GM12878 (cell line): ENCODE measurements at regions not wholly inside any gene's neighbourhood (a gene's known extent, or its start where the extent isn't known, plus 50 kb on each side); places are given as distances from the start of the nearest gene placed in this dataset.

ENCODE experiments used
- BCL3 ChIP-seq: IDR thresholded peaks from 2 replicates; pipeline ENCODE4 v1.6.1; 2011; ENCODE audit warnings: borderline replicate concordance, low read depth, mild to moderate bottlenecking, moderate library complexity, low read length; ENCODE audit not compliant: insufficient read depth, poor library complexity, severe bottlenecking
- BCLAF1 ChIP-seq: fragments of 450-650 bp; IDR thresholded peaks from 2 replicates; pipeline ENCODE4 v1.6.1; 2017; ENCODE audit warnings: antibody characterized with exemption, mild to moderate bottlenecking, moderate library complexity
- BMI1 ChIP-seq: fragments of 450-650 bp; IDR thresholded peaks from 2 replicates; pipeline ENCODE4 v1.6.1; 2016; ENCODE audit warnings: mild to moderate bottlenecking, moderate library complexity, borderline replicate concordance
- BRCA1 ChIP-seq: IDR thresholded peaks from 2 replicates; pipeline ENCODE4 v1.6.1; 2011; ENCODE audit warnings: low read depth, low read length, improper control_type of control experiment
- CBFB ChIP-seq: IDR thresholded peaks from 2 replicates; pipeline ENCODE4 v1.6.1; 2016; ENCODE audit warnings: antibody characterized with exemption, low read depth
- CREM ChIP-seq: IDR thresholded peaks from 2 replicates; pipeline ENCODE4 v1.6.1; 2014; ENCODE audit warnings: antibody characterized with exemption, low read depth
- EP300 ChIP-seq, 2 experiments: fragments of 150-350 bp in 1 of 2; IDR thresholded peaks; 2 replicates each; pipeline ENCODE4 v1.6.1; 2011 to 2012; ENCODE audit warnings: low read depth in 2 of 2, low read length in 2 of 2, borderline replicate concordance in 1 of 2, improper control_type of control experiment in 1 of 2, inconsistent platforms in 1 of 2; ENCODE audit not compliant: control insufficient read depth in 1 of 2
- EZH2 ChIP-seq: IDR thresholded peaks from 2 replicates; pipeline ENCODE4 v1.6.1; 2012; ENCODE audit warnings: low read depth, mild to moderate bottlenecking, control low read depth, inconsistent platforms, low read length, borderline replicate concordance; ENCODE audit not compliant: control insufficient read depth
- GATAD2B ChIP-seq: fragments of 450-650 bp; conservative IDR thresholded peaks from 2 replicates; pipeline ENCODE4 v1.6.1; 2017; ENCODE audit warnings: low read depth, mild to moderate bottlenecking, moderate library complexity
- KAT2A ChIP-seq: conservative IDR thresholded peaks from 2 replicates; pipeline ENCODE4 v1.6.1; 2011; ENCODE audit warnings: low read depth, low read length; ENCODE audit not compliant: control insufficient read depth
- MYC ChIP-seq: IDR thresholded peaks from 2 replicates; pipeline ENCODE4 v1.6.1; 2011; ENCODE audit warnings: mild to moderate bottlenecking, low read length, moderate library complexity, inconsistent platforms; ENCODE audit not compliant: insufficient read depth, insufficient replicate concordance, insufficient read length, severe bottlenecking
- NR2C2 ChIP-seq: IDR thresholded peaks from 2 replicates; pipeline ENCODE4 v1.6.1; 2011; ENCODE audit warnings: borderline replicate concordance, low read depth; ENCODE audit not compliant: control insufficient read depth, insufficient read length
- RCOR1 ChIP-seq: conservative IDR thresholded peaks from 2 replicates; pipeline ENCODE4 v1.6.1; 2012; ENCODE audit warnings: low read depth, low read length, improper control_type of control experiment
- REST ChIP-seq: IDR thresholded peaks from 2 replicates; pipeline ENCODE4 v1.6.1; 2012; ENCODE audit warnings: mild to moderate bottlenecking, low read depth, low read length
- SIN3A ChIP-seq: IDR thresholded peaks from 2 replicates; pipeline ENCODE4 v1.6.1; 2012; ENCODE audit warnings: low read depth, low read length, improper control_type of control experiment
- TCF3 ChIP-seq: IDR thresholded peaks from 2 replicates; pipeline ENCODE4 v1.6.1; 2012; ENCODE audit warnings: low read depth, mild to moderate bottlenecking, low read length, borderline replicate concordance; ENCODE audit not compliant: insufficient read depth
- YY1 ChIP-seq: IDR thresholded peaks from 2 replicates; pipeline ENCODE4 v1.6.1; 2011; ENCODE audit warnings: low read depth, mild to moderate bottlenecking, low read length

- TF ChIP-seq BCL3: no peak
- no peak for TF ChIP-seq BCLAF1
- no peak for TF ChIP-seq RCOR1
- TF ChIP-seq MYC: no peak
- no peak for TF ChIP-seq REST
- TF ChIP-seq TCF3: no peak
- TF ChIP-seq BRCA1: no peak
- TF ChIP-seq KAT2A: no peak
- TF ChIP-seq GATAD2B: no peak
- TF ChIP-seq CBFB: no peak
- no peak for TF ChIP-seq NR2C2
- no peak for TF ChIP-seq BMI1
- TF ChIP-seq CREM: 0 out of 2 replicates have a peak, but pooled peaks have one; percentile 15
- no peak for TF ChIP-seq SIN3A
- no peak for TF ChIP-seq YY1
- peak; percentile 52 to 54; a peak in 3 of 4 replicates for TF ChIP-seq EP300 (IDR thresholded peaks at IDR 0.05; ENCODE audit: borderline replicate concordance in 1 of 2, control insufficient read depth in 1 of 2, low read depth in 2 of 2, low read length in 2 of 2)
- no peak for TF ChIP-seq EZH2
Observed at GRCh38 chr1:118563981-118564951, 379.2 kb upstream of the SPAG17 start (continued).
